Upper lobe of left lung (tissue), 4 donors: ENCODE measurements at regions not wholly inside any gene's neighbourhood (a gene's known extent, or its start where the extent isn't known, plus 50 kb on each side); places are given as distances from the start of the nearest gene placed in this dataset.

Experiments
- CTCF ChIP-seq, 6 experiments: fragments of 450-650 bp in 4 of 6; fragments of 200-600 bp in 2 of 6; sonication (generic) in 2 of 6; IDR thresholded peaks; one replicate each; pipeline ENCODE4 v1.5.1; 2016 to 2019; ENCODE audit warnings: antibody characterized with exemption in 6 of 6
- POLR2A ChIP-seq, 4 donors: fragments of 450-650 bp; IDR thresholded peaks; one replicate each; pipeline ENCODE4 v1.5.1; 2016 to 2017; ENCODE audit warnings: antibody characterized with exemption in 4 of 4, mild to moderate bottlenecking in 2 of 4
- POLR2AphosphoS5 ChIP-seq, 2 donors: sonication (generic); formaldehyde crosslinking; IDR thresholded peaks; one replicate each; pipeline ENCODE4 v1.5.1; 2017; ENCODE audit warnings: antibody characterized with exemption in 2 of 2

GRCh38 chr7:46281071-46281470, 360.0 kb upstream of the IGFBP3 start:
- TF ChIP-seq POLR2AphosphoS5 (IDR thresholded peaks at IDR 0.05): no peak
- no peak for TF ChIP-seq CTCF (IDR thresholded peaks at IDR 0.05)
- TF ChIP-seq POLR2A (IDR thresholded peaks at IDR 0.05): no peak
